ENCODE measurements at regions not wholly inside any gene's neighbourhood (a gene's known extent, or its start where the extent isn't known, plus 50 kb on each side); places are given as distances from the start of the nearest gene placed in this dataset.

- DNase-seq: no peak
- no peak for TF ChIP-seq CTCF (conservative IDR thresholded peaks at IDR 0.05)
- H3K4me3 ChIP-seq (ENCODE audit: low read length): no peak overlapping the region
- H3K9ac ChIP-seq (ENCODE audit: extremely low read depth, low read length, poor library complexity, severe bottlenecking): no peak overlapping the region
- H3K4me1 ChIP-seq (ENCODE audit: control insufficient read depth, insufficient read depth, low read length): no peaks in the 10 kb centered on the region
- Mint-ChIP-seq H3K4me3 (no peak overlapping the region), H3K9me3 (peaks cover 7% of the 10 kb centered on the region), H3K27me3 (ENCODE audit: insufficient read depth) (no peaks in the 10 kb centered on the region), H3K27ac (no peak overlapping the region), H3K4me1 (no peaks in the 10 kb centered on the region), H3K36me3 (ENCODE audit: low read depth) (no peaks in the 10 kb centered on the region)
- H3K27ac ChIP-seq (ENCODE audit: low read depth, low read length): no peak overlapping the region
- H3K36me3 ChIP-seq (ENCODE audit: control insufficient read depth, insufficient read depth, low read length): no peaks in the 10 kb centered on the region
- H3K9me3 ChIP-seq (ENCODE audit: control insufficient read depth, low read length): peaks cover 11% of the 10 kb centered on the region
- no peaks in the 10 kb centered on the region for H3K27me3 ChIP-seq (ENCODE audit: control insufficient read depth, insufficient read depth, low read length, poor library complexity, severe bottlenecking)
Observed at GRCh38 chr5:175070283-175070682, 345.9 kb downstream of the MSX2 start.

- Mint-ChIP-seq H3K4me3 (no peak overlapping the region), H3K4me1 (peaks cover 3% of the 10 kb centered on the region), H3K27me3 (ENCODE audit: insufficient read depth) (peaks cover 19% of the 10 kb centered on the region), H3K27ac (no peak overlapping the region), H3K36me3 (ENCODE audit: low read depth) (no peaks in the 10 kb centered on the region), H3K9me3 (no peaks in the 10 kb centered on the region)
- no peak overlapping the region for H3K4me3 ChIP-seq (ENCODE audit: low read length)
- TF ChIP-seq CTCF (conservative IDR thresholded peaks at IDR 0.05): no peak
- H3K27ac ChIP-seq (ENCODE audit: low read depth, low read length): no peak overlapping the region
- H3K4me1 ChIP-seq (ENCODE audit: control insufficient read depth, insufficient read depth, low read length): no peaks in the 10 kb centered on the region
- H3K36me3 ChIP-seq (ENCODE audit: control insufficient read depth, insufficient read depth, low read length): no peaks in the 10 kb centered on the region
- 72 to 76% methylated on average over 2 of the region's 2 CpGs for WGBS, 2 experiments (ENCODE audit: insufficient coverage in 1 of 2, insufficient read length in 1 of 2)
- DNase-seq: no peak
- no peak overlapping the region for H3K9ac ChIP-seq (ENCODE audit: extremely low read depth, low read length, poor library complexity, severe bottlenecking)
- peaks cover 15% of the 10 kb centered on the region for H3K27me3 ChIP-seq (ENCODE audit: control insufficient read depth, insufficient read depth, low read length, poor library complexity, severe bottlenecking)
- no peaks in the 10 kb centered on the region for H3K9me3 ChIP-seq (ENCODE audit: control insufficient read depth, low read length)
Observed at GRCh38 chr5:175060257-175060656, 335.9 kb downstream of the MSX2 start.

- peaks cover 15% of the 10 kb centered on the region for H3K27me3 ChIP-seq (ENCODE audit: control insufficient read depth, insufficient read depth, low read length, poor library complexity, severe bottlenecking)
- no peaks in the 10 kb centered on the region for H3K9me3 ChIP-seq (ENCODE audit: control insufficient read depth, low read length)
- peak; percentile 78 for TF ChIP-seq CTCF (conservative IDR thresholded peaks at IDR 0.05)
- Mint-ChIP-seq H3K9me3 (no peaks in the 10 kb centered on the region), H3K27ac (no peak overlapping the region), H3K27me3 (ENCODE audit: insufficient read depth) (peaks cover 19% of the 10 kb centered on the region), H3K4me3 (peak overlapping the region; percentile 30), H3K4me1 (peaks cover 3% of the 10 kb centered on the region), H3K36me3 (ENCODE audit: low read depth) (no peaks in the 10 kb centered on the region)
- no peaks in the 10 kb centered on the region for H3K4me1 ChIP-seq (ENCODE audit: control insufficient read depth, insufficient read depth, low read length)
- no peaks in the 10 kb centered on the region for H3K36me3 ChIP-seq (ENCODE audit: control insufficient read depth, insufficient read depth, low read length)
- peak overlapping the region; percentile 60 for H3K27ac ChIP-seq (ENCODE audit: low read depth, low read length)
- peak; percentile 92 for DNase-seq
- 3 to 12% methylated on average over 5 to 22 of the region's 22 CpGs for WGBS, 2 experiments (ENCODE audit: insufficient coverage in 1 of 2, insufficient read length in 1 of 2)
- peak overlapping the region; percentile 31 for H3K4me3 ChIP-seq (ENCODE audit: low read length)
- H3K9ac ChIP-seq (ENCODE audit: extremely low read depth, low read length, poor library complexity, severe bottlenecking): no peak overlapping the region
Observed at GRCh38 chr5:175059687-175060211, 335.4 kb downstream of the MSX2 start.

Data from endodermal cell (in vitro differentiated cells).